ENCODE measurements at regions not wholly inside any gene's neighbourhood (a gene's known extent, or its start where the extent isn't known, plus 50 kb on each side); places are given as distances from the start of the nearest gene placed in this dataset.

- Histone ChIP-seq H3K4me2 (ENCODE audit: low read length) (peak overlapping the region; percentile 28; the same call in 1 of the 2 replicates), H3K4me3 (ENCODE audit: low read depth, low read length, poor library complexity, severe bottlenecking) (no peak overlapping the region), H3K9me3 (ENCODE audit: low read length) (no peaks in the 10 kb centered on the region), H3K4me1 (ENCODE audit: insufficient read depth, low read length, poor library complexity, severe bottlenecking) (peaks cover 10% of the 10 kb centered on the region), H3K9me2 (ENCODE audit: insufficient read depth, low read length) (no peaks in the 10 kb centered on the region), H4K20me1 (ENCODE audit: insufficient read depth, low read length) (no peaks in the 10 kb centered on the region), H2AFZ (ENCODE audit: low read length) (peak overlapping the region; percentile 83), H3K36me3 (ENCODE audit: insufficient read depth, low read length) (no peaks in the 10 kb centered on the region), H3K79me2 (ENCODE audit: insufficient read depth, low read depth, low read length) (no peaks in the 10 kb centered on the region), H3K27ac (ENCODE audit: low read depth, low read length, poor library complexity, severe bottlenecking) (no peak overlapping the region)
- BruUV-seq (replicated peaks): no TSS peak
- POLR2A ChIA-PET: interaction anchor here (0.6 to 2.7 kb wide), 7 partner anchors 11 to 174 kb away, joined by 3 to 10 read pairs (median 4); no protein-coding TSS in a partner anchor
- TF ChIP-seq CTCF (conservative IDR thresholded peaks at IDR 0.05; ENCODE audit: low read length) (peak; percentile 78), EZH2phosphoT487 (IDR thresholded peaks at IDR 0.05; ENCODE audit: borderline replicate concordance, low read depth, low read length) (no peak)
- peak; percentile 78 for DNase-seq (ENCODE audit: low spot score)
- intact Hi-C loops (cut with micrococcal nuclease; ENCODE audit: unreplicated experiment): loop anchor here (1.0 to 2.0 kb wide), 2 partner anchors 89 to 174 kb away; no protein-coding TSS in a partner anchor
- CTCF ChIA-PET (ENCODE audit: unreplicated experiment): interaction anchor here (0.9 to 1.6 kb wide), 4 partner anchors 15 to 174 kb away, joined by 3 to 9 read pairs (median 3); no protein-coding TSS in a partner anchor
Observed at GRCh38 chr13:31409678-31410356, 210.0 kb downstream of the B3GLCT start.

GRCh38 chr13:31413516-31413915, 213.7 kb downstream of the B3GLCT start:
- CTCF ChIA-PET (ENCODE audit: unreplicated experiment): no interaction called here
- no peak for DNase-seq (ENCODE audit: low spot score)
- Histone ChIP-seq H3K9me2 (ENCODE audit: insufficient read depth, low read length) (no peaks in the 10 kb centered on the region), H3K4me1 (ENCODE audit: insufficient read depth, low read length, poor library complexity, severe bottlenecking) (peaks cover 10% of the 10 kb centered on the region), H3K4me2 (ENCODE audit: low read length) (no peak overlapping the region), H4K20me1 (ENCODE audit: insufficient read depth, low read length) (no peaks in the 10 kb centered on the region), H3K4me3 (ENCODE audit: low read depth, low read length, poor library complexity, severe bottlenecking) (no peak overlapping the region), H3K27ac (ENCODE audit: low read depth, low read length, poor library complexity, severe bottlenecking) (no peak overlapping the region), H3K36me3 (ENCODE audit: insufficient read depth, low read length) (no peaks in the 10 kb centered on the region), H3K9me3 (ENCODE audit: low read length) (no peaks in the 10 kb centered on the region), H3K79me2 (ENCODE audit: insufficient read depth, low read depth, low read length) (no peaks in the 10 kb centered on the region), H2AFZ (ENCODE audit: low read length) (no peak overlapping the region)
- no peak for TF ChIP-seq EZH2phosphoT487 (IDR thresholded peaks at IDR 0.05; ENCODE audit: borderline replicate concordance, low read depth, low read length)
- TF ChIP-seq CTCF (conservative IDR thresholded peaks at IDR 0.05; ENCODE audit: low read length): no peak
- POLR2A ChIA-PET: interaction anchor here (2.3 kb wide), 1 partner anchor 41 kb away, joined by 7 read pairs; no protein-coding TSS in a partner anchor
- intact Hi-C loops (cut with micrococcal nuclease; ENCODE audit: unreplicated experiment): no loop called here
- BruUV-seq (replicated peaks): no TSS peak

- no peak overlapping the region for H3K27ac ChIP-seq (ENCODE audit: low read depth, low read length, poor library complexity, severe bottlenecking)
- no peaks in the 10 kb centered on the region for H3K9me2 ChIP-seq (ENCODE audit: insufficient read depth, low read length)
- H3K4me2 ChIP-seq (ENCODE audit: low read length): no peak overlapping the region
- no peak overlapping the region for H2AFZ ChIP-seq (ENCODE audit: low read length)
- H3K9me3 ChIP-seq (ENCODE audit: low read length): no peaks in the 10 kb centered on the region
- TF ChIP-seq CTCF (conservative IDR thresholded peaks at IDR 0.05; ENCODE audit: low read length) (no peak), EZH2phosphoT487 (IDR thresholded peaks at IDR 0.05; ENCODE audit: borderline replicate concordance, low read depth, low read length) (no peak)
- DNase-seq (ENCODE audit: low spot score): no peak
- H3K79me2 ChIP-seq (ENCODE audit: insufficient read depth, low read depth, low read length): no peaks in the 10 kb centered on the region
- no peak overlapping the region for H3K4me3 ChIP-seq (ENCODE audit: low read depth, low read length, poor library complexity, severe bottlenecking)
- intact Hi-C loops (cut with micrococcal nuclease; ENCODE audit: unreplicated experiment): no loop called here
- no peaks in the 10 kb centered on the region for H4K20me1 ChIP-seq (ENCODE audit: insufficient read depth, low read length)
- H3K36me3 ChIP-seq (ENCODE audit: insufficient read depth, low read length): no peaks in the 10 kb centered on the region
- ChIA-PET POLR2A (interaction anchor here (0.6 kb wide), 1 partner anchor 204 kb away, joined by 3 read pairs; no protein-coding TSS in a partner anchor), CTCF (ENCODE audit: unreplicated experiment) (no interaction called here)
- no TSS peak for BruUV-seq (replicated peaks)
- H3K4me1 ChIP-seq (ENCODE audit: insufficient read depth, low read length, poor library complexity, severe bottlenecking): no peaks in the 10 kb centered on the region
Observed at GRCh38 chr13:31416066-31416465, 216.3 kb downstream of the B3GLCT start.
